NCI-H2107 treated with DMSO at 0.1 percent for 48 hours (cell line): ENCODE measurements at regions not wholly inside any gene's neighbourhood (a gene's known extent, or its start where the extent isn't known, plus 50 kb on each side); places are given as distances from the start of the nearest gene placed in this dataset.
"Not testable (repeated sequence)": the region's sequence is repeated elsewhere in the genome, so short reads cannot be mapped to it uniquely, and the experiment has no call there.

Experiments
- DNase-seq: peaks from one replicate; lab custom pipeline; 2025; ENCODE audit not compliant: unreplicated experiment; lab: John Stamatoyannopoulos, UW

DNA sequence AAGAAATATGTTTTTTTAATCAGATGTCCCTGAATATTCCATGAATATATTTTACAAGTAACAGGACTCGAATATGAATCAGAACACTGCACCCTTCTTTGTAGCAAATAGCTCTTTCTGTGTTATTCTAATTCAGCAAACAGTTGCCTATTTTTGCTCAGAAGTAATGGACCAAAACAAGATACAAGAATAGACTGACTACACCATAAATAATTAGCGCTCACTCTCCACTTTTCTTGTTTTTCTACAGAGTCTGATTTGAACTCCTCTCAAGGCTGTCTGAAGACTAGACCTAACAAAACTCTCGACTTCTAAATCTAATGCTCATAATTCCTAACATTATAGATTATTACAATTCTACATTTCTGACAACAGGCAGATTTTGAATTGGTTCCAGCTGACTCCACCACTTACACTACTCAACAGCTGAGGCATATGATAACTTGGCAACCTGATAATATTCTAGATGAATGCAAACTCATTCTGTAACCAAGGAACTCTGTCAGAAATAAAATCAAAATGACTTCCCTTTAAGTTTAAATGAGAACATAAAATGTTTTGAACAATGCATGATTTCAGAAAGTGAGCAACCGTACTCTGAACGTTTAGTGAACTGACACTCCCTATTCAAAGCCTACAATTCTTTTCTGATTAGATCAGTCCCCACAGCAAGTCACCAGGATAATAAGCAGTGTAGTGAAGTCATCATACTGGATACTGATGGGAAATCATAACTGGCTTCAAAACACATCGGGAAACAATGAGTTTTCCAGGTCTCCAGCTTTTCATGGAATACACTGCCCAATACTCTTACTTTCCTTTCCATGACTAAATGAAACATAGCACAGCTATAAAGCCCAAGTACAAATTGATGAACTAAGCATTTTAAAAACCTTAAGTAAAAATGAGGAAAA lies 114.2 kb upstream of the BEND6 start:
- DNase-seq, result peak; percentile 3

GRCh38 chr6:56839533-56840183 lies 115.2 kb upstream of the BEND6 start:
- DNase-seq, result no peak

- no peak for DNase-seq
These were observed 115.9 kb upstream of the BEND6 start for GRCh38 chr6:56838965-56839364.

DNA sequence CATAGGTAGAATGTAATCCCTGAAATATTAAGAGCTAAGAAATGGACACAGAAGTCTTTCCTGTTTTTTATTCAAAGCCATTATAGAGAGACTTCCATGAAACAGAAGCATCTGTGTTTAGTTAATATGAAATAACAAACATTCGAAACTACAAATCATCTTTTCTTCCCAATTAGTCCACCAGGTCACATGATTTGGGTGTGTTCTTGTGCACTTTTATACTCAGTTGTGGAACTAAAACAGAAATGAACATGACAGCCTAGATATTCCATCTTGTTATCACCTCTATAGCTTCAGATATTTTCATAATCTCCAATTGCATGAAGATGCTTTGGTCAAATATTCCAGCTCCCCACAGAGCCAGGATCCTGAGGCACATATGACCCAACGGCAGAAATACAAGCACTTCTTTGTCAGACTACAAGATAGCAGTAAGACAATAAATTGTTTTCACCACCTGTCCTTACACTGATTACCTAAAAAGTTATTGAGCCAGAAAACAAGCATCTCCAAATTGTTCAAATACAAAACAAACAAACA lies 116.8 kb upstream of the BEND6 start:
- no peak for DNase-seq

- DNase-seq, result no peak
These were observed 117.5 kb upstream of the BEND6 start for GRCh38 chr6:56837322-56837894.

- no peak for DNase-seq
These were observed 119.3 kb upstream of the BEND6 start for GRCh38 chr6:56835612-56836011.

GRCh38 chr6:56833873-56834272 lies 121.0 kb upstream of the BEND6 start:
- DNase-seq, result no peak

DNA sequence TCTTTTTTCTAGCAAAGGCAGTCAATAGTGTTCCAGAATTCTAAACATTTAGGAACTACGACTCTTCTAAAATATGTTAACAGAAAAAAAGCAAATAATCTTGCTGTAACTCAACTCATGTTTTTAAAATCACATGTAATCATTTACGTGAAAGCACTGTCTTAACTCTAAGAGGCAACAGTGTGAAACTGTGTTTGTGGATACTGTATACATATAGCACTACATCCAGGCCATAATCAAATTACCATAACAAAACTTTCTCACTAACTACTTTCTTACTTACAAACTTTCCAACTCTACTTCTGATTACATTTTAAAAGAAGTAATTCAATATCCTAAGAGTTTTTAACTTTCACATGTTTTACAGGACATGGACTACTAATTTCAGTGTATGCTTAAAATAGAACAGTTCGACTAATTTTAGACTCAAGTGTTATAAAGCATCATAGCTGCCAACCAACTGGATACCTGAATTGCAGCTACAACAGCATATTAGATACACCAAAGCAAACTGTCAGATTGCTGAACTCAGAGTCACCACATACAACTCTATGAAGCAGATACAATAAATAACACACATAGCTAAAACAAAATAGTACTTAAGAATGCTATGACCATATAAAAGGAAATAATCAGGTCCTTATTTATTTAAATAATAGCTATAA lies 121.6 kb upstream of the BEND6 start:
- no peak for DNase-seq

DNA sequence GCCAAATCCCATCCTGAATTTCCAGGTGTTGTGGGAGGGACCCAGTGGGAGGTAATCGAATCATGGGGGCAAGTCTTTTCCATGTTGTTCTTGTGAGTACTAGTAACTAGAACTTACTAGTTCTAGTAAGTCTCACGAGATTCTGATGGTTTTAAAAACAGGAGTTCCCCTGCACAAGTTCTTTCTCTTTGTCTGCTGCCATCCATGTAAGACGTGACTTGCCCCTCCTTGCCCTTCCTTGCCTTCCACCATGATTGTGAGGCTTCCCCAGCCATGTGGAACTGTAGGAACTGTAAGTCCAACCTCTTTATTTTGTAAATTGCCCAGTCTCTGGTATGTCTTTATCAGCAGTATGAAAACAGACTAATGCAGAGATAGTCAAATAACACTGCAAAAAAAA lies 122.7 kb upstream of the BEND6 start:
- DNase-seq, result no peak

DNA sequence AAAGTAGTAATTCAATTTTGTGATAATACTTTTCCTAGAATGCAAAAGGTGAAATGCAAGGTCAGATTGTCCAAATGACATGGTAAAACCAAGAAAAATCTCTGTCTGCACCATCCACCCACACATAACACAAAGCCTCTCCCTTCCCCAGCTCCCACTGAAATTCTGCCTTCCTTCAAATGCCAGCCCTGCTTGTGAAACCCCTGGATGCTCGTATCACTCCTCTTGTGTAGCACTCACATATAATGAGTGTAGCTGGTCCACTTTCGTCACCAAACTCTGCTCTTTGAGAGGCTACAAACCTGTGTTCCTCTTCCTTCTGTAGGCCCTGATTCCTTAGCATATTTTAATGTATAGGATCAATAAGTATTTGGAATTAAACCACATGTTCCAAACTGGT lies 123.6 kb upstream of the BEND6 start:
- no peak for DNase-seq

DNA sequence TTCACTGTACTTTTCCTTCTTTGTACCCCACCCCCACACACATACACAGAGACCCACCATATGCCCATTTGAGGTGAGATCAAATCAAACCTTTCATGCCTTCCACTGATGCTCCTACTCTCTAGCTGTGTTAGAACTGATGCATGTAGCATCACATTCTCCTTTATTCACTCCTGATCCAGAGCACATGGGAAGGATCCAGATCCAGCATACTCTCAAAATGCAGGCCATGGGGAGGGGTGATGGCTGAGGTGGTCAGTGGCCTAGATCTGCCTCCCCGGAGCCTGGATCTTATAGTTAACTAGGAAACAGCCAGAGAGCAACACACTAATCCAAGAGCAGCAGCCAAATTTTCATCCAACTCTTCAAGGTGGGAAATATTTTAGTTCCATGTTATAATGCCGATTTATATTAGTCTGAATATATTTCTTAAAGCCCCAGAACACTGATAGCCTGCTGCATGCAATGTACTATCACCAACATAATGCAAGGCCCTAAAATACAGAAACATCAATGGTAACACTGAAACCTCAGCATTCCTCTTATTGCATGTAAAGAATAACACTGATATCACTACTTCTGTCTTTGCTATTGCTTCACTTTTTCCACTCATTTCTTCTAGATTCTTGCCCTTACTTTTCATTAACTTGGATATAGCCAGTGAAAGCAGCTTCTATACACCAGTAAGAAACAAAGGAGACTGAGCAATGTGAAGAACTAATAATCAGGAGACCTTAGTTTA lies 126.8 kb upstream of the BEND6 start:
- no peak for DNase-seq

DNA sequence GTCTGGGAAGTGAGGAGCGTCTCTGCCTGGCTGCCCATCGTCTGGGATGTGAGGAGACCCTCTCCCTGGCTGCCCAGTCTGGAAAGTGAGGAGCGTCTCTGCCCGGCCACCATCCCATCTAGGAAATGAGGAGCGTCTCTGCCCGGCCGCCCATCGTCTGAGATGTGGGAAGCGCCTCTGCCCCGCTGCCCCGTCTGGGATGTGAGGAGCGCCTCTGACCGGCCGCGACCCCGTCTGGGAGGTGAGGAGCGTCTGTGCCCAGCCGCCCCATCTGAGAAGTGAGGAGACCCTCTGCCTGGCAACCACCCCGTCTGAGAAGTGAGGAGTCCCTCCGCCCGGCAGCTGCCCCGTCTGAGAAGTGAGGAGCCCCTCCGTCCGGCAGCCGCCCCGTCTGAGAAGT lies 130.5 kb upstream of the BEND6 start:
- DNase-seq, result not testable (repeated sequence)

- DNase-seq, result no peak
These were observed 133.9 kb upstream of the BEND6 start for GRCh38 chr6:56821005-56821432.

DNA sequence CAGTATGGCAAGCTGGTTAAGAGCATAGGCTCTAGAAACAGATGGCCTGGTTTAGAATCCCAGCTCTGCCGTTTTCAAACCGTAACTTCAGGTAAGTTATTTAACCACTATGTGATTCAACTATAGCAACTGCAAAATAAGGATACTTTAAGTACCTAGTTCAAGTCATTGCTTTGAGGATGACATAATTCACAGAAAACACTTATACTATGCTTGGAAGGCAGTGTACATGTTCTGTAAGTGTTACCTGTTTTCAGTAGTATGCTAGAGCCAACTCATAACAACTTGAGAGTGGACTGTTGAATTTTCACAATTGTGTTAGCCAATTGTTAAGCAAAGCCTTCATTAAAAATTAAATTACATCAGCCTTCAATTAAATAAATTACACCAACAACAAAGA lies 134.8 kb upstream of the BEND6 start:
- no peak for DNase-seq

GRCh38 chr6:56819604-56820003 lies 135.3 kb upstream of the BEND6 start:
- DNase-seq, result no peak

DNA sequence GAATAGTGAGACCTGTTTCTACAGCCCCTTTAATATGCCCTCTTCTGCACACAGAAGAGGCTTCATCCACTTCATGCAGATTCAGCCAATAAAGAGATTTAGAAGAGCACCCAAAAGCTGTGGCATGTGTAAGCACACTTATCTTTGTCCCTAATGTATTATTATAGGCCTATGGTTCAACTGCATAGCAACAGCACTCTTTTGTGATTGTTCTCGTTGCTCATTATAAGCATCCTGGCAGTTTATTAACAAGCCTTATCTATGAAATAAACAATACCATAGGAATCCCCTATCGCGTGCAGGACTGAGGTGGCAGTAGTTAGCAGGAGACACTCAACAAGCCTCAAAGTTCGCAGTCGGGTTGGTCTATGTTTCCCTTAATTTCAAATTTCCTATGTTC lies 138.5 kb upstream of the BEND6 start:
- DNase-seq, result no peak

DNA sequence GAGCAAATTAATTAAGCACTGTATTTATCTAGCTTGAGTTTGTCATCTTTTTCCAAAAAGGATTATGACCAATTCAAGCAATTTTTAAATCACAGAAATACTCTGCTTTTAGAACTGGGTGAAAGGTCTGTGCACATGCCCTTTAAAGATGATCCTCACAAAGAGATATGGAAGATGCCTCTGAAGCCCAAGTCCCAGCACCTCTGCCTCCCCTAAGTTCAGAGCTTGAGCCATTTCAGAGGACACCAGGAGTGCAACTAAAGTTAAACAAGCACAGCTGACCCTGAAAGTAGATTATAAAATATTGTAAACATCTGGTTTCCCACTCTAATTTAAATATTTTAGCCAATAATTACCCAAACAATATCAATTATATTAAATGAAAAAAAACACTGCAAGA lies 139.5 kb upstream of the BEND6 start:
- DNase-seq, result no peak

DNA sequence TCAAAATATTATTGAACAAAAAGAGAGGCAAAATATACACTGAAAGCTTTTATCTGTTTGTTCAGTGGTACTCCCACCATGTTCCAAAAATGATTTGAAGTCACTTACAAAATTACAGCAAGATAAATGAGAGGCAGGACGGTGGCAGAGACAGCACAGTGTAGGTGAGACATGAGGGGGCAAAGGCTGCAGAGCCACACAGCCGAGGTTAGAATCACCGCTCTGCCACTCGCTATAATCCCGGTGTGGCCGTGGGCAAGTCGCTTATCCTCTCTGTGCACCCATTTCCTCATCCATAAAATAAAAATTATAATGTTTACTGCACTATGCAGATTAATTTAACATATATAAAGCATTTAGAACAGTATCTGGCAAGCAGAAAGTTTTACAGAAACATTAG lies 140.1 kb upstream of the BEND6 start:
- DNase-seq, result no peak

GRCh38 chr6:56814308-56814707 lies 140.6 kb upstream of the BEND6 start:
- DNase-seq, result no peak

DNA sequence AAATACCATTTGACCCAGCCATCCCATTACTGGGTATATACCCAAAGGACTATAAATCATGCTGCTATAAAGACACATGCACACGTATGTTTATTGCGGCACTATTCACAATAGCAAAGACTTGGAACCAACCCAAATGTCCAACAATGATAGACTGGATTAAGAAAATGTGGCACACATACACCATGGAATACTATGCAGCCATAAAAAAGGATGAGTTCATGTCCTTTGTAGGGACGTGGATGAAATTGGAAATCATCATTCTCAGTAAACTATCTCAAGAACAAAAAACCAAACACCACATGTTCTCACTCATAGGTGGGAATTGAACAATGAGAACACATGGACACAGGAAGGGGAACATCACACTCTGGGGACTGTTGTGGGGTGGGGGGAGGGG lies 142.1 kb upstream of the BEND6 start:
- DNase-seq, result not testable (repeated sequence)
